ENCODE measurements at regions not wholly inside any gene's neighbourhood (a gene's known extent, or its start where the extent isn't known, plus 50 kb on each side); places are given as distances from the start of the nearest gene placed in this dataset.
"Not testable (repeated sequence)": the region's sequence is repeated elsewhere in the genome, so short reads cannot be mapped to it uniquely, and the experiment has no call there.

DNA sequence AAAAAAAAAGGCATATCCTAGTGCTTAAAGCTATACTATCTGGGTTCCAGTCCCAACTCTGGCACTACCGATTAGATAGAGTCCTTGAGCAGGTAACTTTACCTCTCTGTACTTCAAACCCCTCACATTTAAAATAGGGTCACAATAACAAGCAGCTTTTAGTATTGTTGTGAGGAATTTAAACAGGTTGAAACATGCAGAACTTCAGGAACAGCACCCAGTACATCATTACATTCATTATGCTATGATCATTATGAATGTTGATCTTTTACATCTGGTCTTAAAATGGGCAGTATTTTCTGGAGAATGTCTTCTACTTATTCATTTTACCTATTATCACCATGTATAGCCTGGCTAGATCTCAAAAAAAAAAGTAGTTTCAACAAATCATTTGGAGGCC, 176.1 kb upstream of the CCDC54 start:
- no peaks in the 10 kb centered on the region for H3K27me3 ChIP-seq (ENCODE audit: insufficient read depth)
- peaks cover 0 to 3% of the 10 kb centered on the region in 2 experiments; a peak in 1 of 4 replicates for H3K4me1 ChIP-seq (ENCODE audit: control insufficient read depth in 1 of 2, insufficient read depth in 2 of 2, low read depth in 1 of 2, low read length in 1 of 2)
- no peak overlapping the region for H3K9ac ChIP-seq
- H4K20me1 ChIP-seq (ENCODE audit: insufficient read depth) = no peaks in the 10 kb centered on the region
- H3K9me3 ChIP-seq = no peaks in the 10 kb centered on the region
- no peak overlapping the region for H3K4me2 ChIP-seq
- H3K9me2 ChIP-seq = no peaks in the 10 kb centered on the region
- no peaks in the 10 kb centered on the region for H3K36me3 ChIP-seq (replicated peaks in 1 of 2; ENCODE audit: control insufficient read depth in 1 of 2, insufficient read depth in 2 of 2, low read length in 1 of 2)
- no peak for DNase-seq
- no peak overlapping the region for H3K4me3 ChIP-seq (ENCODE audit: low read depth in 2 of 2, low read length in 1 of 2)
- WGBS (ENCODE audit: low lambda C conversion rate) = 91% methylated on average over 1 of the region's 1 CpG
- H3K27ac ChIP-seq (ENCODE audit: low read depth in 2 of 2, low read length in 1 of 2) = no peak overlapping the region
- H3K79me2 ChIP-seq (ENCODE audit: insufficient read depth) = no peaks in the 10 kb centered on the region
- H2AFZ ChIP-seq (ENCODE audit: low read depth) = no peak overlapping the region
- ChIA-PET POLR2A (no interaction called here), CTCF (interaction anchor here (0.6 kb wide), 1 partner anchor 83 kb away, joined by 3 read pairs; no protein-coding TSS in a partner anchor)
- H3F3A ChIP-seq (replicated peaks; ENCODE audit: insufficient read depth) = no peaks in the 10 kb centered on the region
- TF ChIP-seq TCF12 (IDR thresholded peaks at IDR 0.05) (no peak), REST (IDR thresholded peaks at IDR 0.05; ENCODE audit: low read depth, low read length) (no peak), EZH2phosphoT487 (IDR thresholded peaks at IDR 0.05; ENCODE audit: borderline replicate concordance, low read depth) (no peak)

GRCh38 chr3:107202885-107203284, 174.4 kb upstream of the CCDC54 start:
- H3K4me3 ChIP-seq (ENCODE audit: low read depth in 2 of 2, low read length in 1 of 2); H2AFZ ChIP-seq (ENCODE audit: low read depth); H3K9me2 ChIP-seq; H3K9ac ChIP-seq; H3K9me3 ChIP-seq; H3K36me3 ChIP-seq (replicated peaks in 1 of 2; ENCODE audit: control insufficient read depth in 1 of 2, insufficient read depth in 2 of 2, low read length in 1 of 2); POLR2A ChIA-PET; CTCF ChIA-PET; H3K4me2 ChIP-seq; H3K27ac ChIP-seq (ENCODE audit: low read depth in 2 of 2, low read length in 1 of 2); DNase-seq; H3K27me3 ChIP-seq (ENCODE audit: insufficient read depth); H3K79me2 ChIP-seq (ENCODE audit: insufficient read depth); H4K20me1 ChIP-seq (ENCODE audit: insufficient read depth): not testable (repeated sequence)
- Histone ChIP-seq H3F3A (replicated peaks; ENCODE audit: insufficient read depth) (peaks cover 13% of the 10 kb centered on the region), H3K4me1 (ENCODE audit: control insufficient read depth in 1 of 2, insufficient read depth in 2 of 2, low read depth in 1 of 2, low read length in 1 of 2) (peaks cover 5 to 14% of the 10 kb centered on the region in 2 experiments)

DNA sequence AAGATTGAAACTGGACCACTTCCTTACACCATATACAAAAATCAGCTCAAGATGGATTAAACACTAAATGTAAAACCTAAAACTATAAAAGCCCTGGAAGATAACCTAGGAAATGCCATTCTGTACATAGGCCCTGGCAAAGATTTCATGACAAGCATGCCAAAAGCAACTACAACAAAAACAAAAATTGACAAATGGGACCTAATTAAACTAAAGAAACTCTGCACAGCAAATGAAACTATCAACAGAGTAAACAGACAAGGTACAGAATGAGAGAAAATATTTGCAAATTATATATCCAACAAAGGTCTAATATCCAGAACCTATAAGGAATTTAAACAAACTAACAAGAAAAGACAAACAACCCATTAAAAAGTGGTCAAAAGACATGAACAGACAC, 173.1 kb upstream of the CCDC54 start:
- Histone ChIP-seq H3K36me3 (replicated peaks in 1 of 2; ENCODE audit: control insufficient read depth in 1 of 2, insufficient read depth in 2 of 2, low read length in 1 of 2) (no peaks in the 10 kb centered on the region), H3K4me3 (ENCODE audit: low read depth in 2 of 2, low read length in 1 of 2) (no peak overlapping the region), H2AFZ (ENCODE audit: low read depth) (no peak overlapping the region), H3K27ac (ENCODE audit: low read depth in 2 of 2, low read length in 1 of 2) (no peak overlapping the region), H3K27me3 (ENCODE audit: insufficient read depth) (no peaks in the 10 kb centered on the region), H4K20me1 (ENCODE audit: insufficient read depth) (no peaks in the 10 kb centered on the region), H3K9ac (no peak overlapping the region), H3K79me2 (ENCODE audit: insufficient read depth) (no peaks in the 10 kb centered on the region), H3K4me2 (no peak overlapping the region), H3K9me2 (no peaks in the 10 kb centered on the region), H3K9me3 (no peaks in the 10 kb centered on the region), H3F3A (replicated peaks; ENCODE audit: insufficient read depth) (peaks cover 17% of the 10 kb centered on the region), H3K4me1 (ENCODE audit: control insufficient read depth in 1 of 2, insufficient read depth in 2 of 2, low read depth in 1 of 2, low read length in 1 of 2) (peaks cover 3 to 25% of the 10 kb centered on the region in 2 experiments)
- POLR2A ChIA-PET = no interaction called here
- no peak for TF ChIP-seq GATA2 (CRISPR knock-in tag; IDR thresholded peaks at IDR 0.05)
- no peak for TF ChIP-seq FOXM1 (IDR thresholded peaks at IDR 0.05; ENCODE audit: low read depth)
- TF ChIP-seq CHD2 (IDR thresholded peaks at IDR 0.05; ENCODE audit: low read length, partially characterized antibody) = no peak
- no peak for TF ChIP-seq TEAD4 (IDR thresholded peaks at IDR 0.05; ENCODE audit: borderline replicate concordance, insufficient read depth)
- no peak for TF ChIP-seq ZBTB33 (IDR thresholded peaks at IDR 0.05; ENCODE audit: borderline replicate concordance, low read depth)
- no peak for TF ChIP-seq SIN3A (IDR thresholded peaks at IDR 0.05; ENCODE audit: borderline replicate concordance, low read depth, low read length)
- no peak for TF ChIP-seq CTCF (IDR thresholded peaks at IDR 0.05)
- no peak for TF ChIP-seq SMC3 (IDR thresholded peaks at IDR 0.05; ENCODE audit: low read depth, low read length)
- no peak for TF ChIP-seq RFX5 (IDR thresholded peaks at IDR 0.05; ENCODE audit: low read length)
- TF ChIP-seq MAX (IDR thresholded peaks at IDR 0.05; ENCODE audit: low read depth) = no peak
- DNase-seq = no peak
- CTCF ChIA-PET = no interaction called here

All from SK-N-SH (cell line).